Calu3 (cell line): ENCODE measurements at regions not wholly inside any gene's neighbourhood (a gene's known extent, or its start where the extent isn't known, plus 50 kb on each side); places are given as distances from the start of the nearest gene placed in this dataset.

Experiments
- BruUV-seq: library from RNA; stranded (reverse); fragments of 400-500 nt; replicated peaks from 2 replicates; lab custom pipeline; 2021; lab: Mats Ljungman, UMichigan
- CTCF ChIA-PET: fragments of 300-600 bp; sonication (Branson Sonifier 250); formaldehyde crosslinking; loops from one replicate; lab custom pipeline; 2022; ENCODE audit warnings: antibody characterized with exemption; lab: Charles Lee
- DNase-seq: peaks from one replicate; pipeline ENCODE4 v3.0.0; 2022
- H3K27ac Mint-ChIP-seq: one replicate; pipeline ENCODE4 v1.8.0; 2022; ENCODE audit warnings: mixed read lengths; ENCODE audit not compliant: unreplicated experiment
- H3K27me3 Mint-ChIP-seq: one replicate; pipeline ENCODE4 v1.8.0; 2022; ENCODE audit warnings: mixed read lengths; ENCODE audit not compliant: unreplicated experiment
- H3K36me3 Mint-ChIP-seq: one replicate; pipeline ENCODE4 v1.8.0; 2022; ENCODE audit warnings: mild to moderate bottlenecking, moderate library complexity, mixed read lengths; ENCODE audit not compliant: insufficient read depth, unreplicated experiment
- H3K4me1 Mint-ChIP-seq: one replicate; pipeline ENCODE4 v1.8.0; 2022; ENCODE audit warnings: mild to moderate bottlenecking, low read depth, mixed read lengths; ENCODE audit not compliant: unreplicated experiment
- H3K4me3 Mint-ChIP-seq: one replicate; pipeline ENCODE4 v1.8.0; 2022; ENCODE audit warnings: mild to moderate bottlenecking, low read depth, moderate library complexity, mixed read lengths; ENCODE audit not compliant: unreplicated experiment
- H3K9me3 Mint-ChIP-seq: one replicate; pipeline ENCODE4 v1.8.0; 2022; ENCODE audit warnings: low read depth, mixed read lengths; ENCODE audit not compliant: unreplicated experiment
- CTCF ChIP-seq: fragments of 200-600 bp; IDR thresholded peaks from one replicate; pipeline ENCODE4 v1.8.0; 2022; ENCODE audit warnings: antibody characterized with exemption; ENCODE audit not compliant: unreplicated experiment
- intact Hi-C: fragments of 100-400 bp; cut with micrococcal nuclease; formaldehyde crosslinking; loops from one replicate; pipeline ENCODE4 v1.10.0; 2022; ENCODE audit not compliant: unreplicated experiment

- CTCF ChIA-PET = no interaction called here
- Mint-ChIP-seq H3K27ac (no peak overlapping the region), H3K27me3 (peaks cover 56% of the 10 kb centered on the region), H3K4me3 (no peak overlapping the region), H3K9me3 (peaks cover 2% of the 10 kb centered on the region), H3K36me3 (no peaks in the 10 kb centered on the region), H3K4me1 (no peaks in the 10 kb centered on the region)
- DNase-seq = no peak
- no TSS peak for BruUV-seq
- intact Hi-C loops = no loop called here
- TF ChIP-seq CTCF = no peak
These were observed 82.8 kb upstream of the PRDM11 start for GRCh38 chr11:45063669-45064068.

- TF ChIP-seq CTCF = no peak
- intact Hi-C loops = no loop called here
- peaks cover 2% of the 10 kb centered on the region for H3K9me3 Mint-ChIP-seq
- no peak overlapping the region for H3K4me3 Mint-ChIP-seq
- peaks cover 77% of the 10 kb centered on the region for H3K27me3 Mint-ChIP-seq
- no peaks in the 10 kb centered on the region for H3K4me1 Mint-ChIP-seq
- no peaks in the 10 kb centered on the region for H3K36me3 Mint-ChIP-seq
- no TSS peak for BruUV-seq
- CTCF ChIA-PET = no interaction called here
- no peak overlapping the region for H3K27ac Mint-ChIP-seq
- DNase-seq = no peak
These were observed 78.5 kb upstream of the PRDM11 start for GRCh38 chr11:45067966-45068365.

- H3K36me3 Mint-ChIP-seq = no peaks in the 10 kb centered on the region
- no peaks in the 10 kb centered on the region for H3K4me1 Mint-ChIP-seq
- H3K27ac Mint-ChIP-seq = no peak overlapping the region
- intact Hi-C loops = no loop called here
- no peak for TF ChIP-seq CTCF
- BruUV-seq = no TSS peak
- DNase-seq = no peak
- CTCF ChIA-PET = no interaction called here
- peaks cover 91% of the 10 kb centered on the region for H3K27me3 Mint-ChIP-seq
- H3K9me3 Mint-ChIP-seq = no peaks in the 10 kb centered on the region
- no peak overlapping the region for H3K4me3 Mint-ChIP-seq
These were observed 75.2 kb upstream of the PRDM11 start for GRCh38 chr11:45071232-45071631.

GRCh38 chr11:45073685-45074141, 72.7 kb upstream of the PRDM11 start:
- DNase-seq = no peak
- Mint-ChIP-seq H3K36me3 (no peaks in the 10 kb centered on the region), H3K4me1 (no peaks in the 10 kb centered on the region), H3K27ac (no peak overlapping the region), H3K27me3 (peaks cover 82% of the 10 kb centered on the region), H3K4me3 (no peak overlapping the region), H3K9me3 (no peaks in the 10 kb centered on the region)
- CTCF ChIA-PET = interaction anchor here (1.0 kb wide), 1 partner anchor 138 kb away, joined by 3 read pairs; no protein-coding TSS in a partner anchor
- BruUV-seq = no TSS peak
- intact Hi-C loops = no loop called here
- TF ChIP-seq CTCF = no peak
